OCI-LY1 (cell line): ENCODE measurements at regions not wholly inside any gene's neighbourhood (a gene's known extent, or its start where the extent isn't known, plus 50 kb on each side); places are given as distances from the start of the nearest gene placed in this dataset.

ENCODE experiments used
- EZH2 ChIP-seq: fragments of 200-600 bp; sonication (generic), shearing (Covaris generic); IDR thresholded peaks from 2 replicates; pipeline ENCODE4 v1.8.0; 2017; ENCODE audit warnings: borderline replicate concordance, mixed run types, mild to moderate bottlenecking, antibody characterized with exemption, low read length, moderate library complexity, mixed read lengths
- TF ChIP-seq, protein P1 (sequence below): fragments of 200-600 bp; sonication (generic), shearing (Covaris generic); IDR thresholded peaks from 2 replicates; pipeline ENCODE4 v1.5.1; 2017; ENCODE audit warnings: mild to moderate bottlenecking, antibody characterized with exemption, low read length, moderate library complexity, mixed read lengths

DNA sequence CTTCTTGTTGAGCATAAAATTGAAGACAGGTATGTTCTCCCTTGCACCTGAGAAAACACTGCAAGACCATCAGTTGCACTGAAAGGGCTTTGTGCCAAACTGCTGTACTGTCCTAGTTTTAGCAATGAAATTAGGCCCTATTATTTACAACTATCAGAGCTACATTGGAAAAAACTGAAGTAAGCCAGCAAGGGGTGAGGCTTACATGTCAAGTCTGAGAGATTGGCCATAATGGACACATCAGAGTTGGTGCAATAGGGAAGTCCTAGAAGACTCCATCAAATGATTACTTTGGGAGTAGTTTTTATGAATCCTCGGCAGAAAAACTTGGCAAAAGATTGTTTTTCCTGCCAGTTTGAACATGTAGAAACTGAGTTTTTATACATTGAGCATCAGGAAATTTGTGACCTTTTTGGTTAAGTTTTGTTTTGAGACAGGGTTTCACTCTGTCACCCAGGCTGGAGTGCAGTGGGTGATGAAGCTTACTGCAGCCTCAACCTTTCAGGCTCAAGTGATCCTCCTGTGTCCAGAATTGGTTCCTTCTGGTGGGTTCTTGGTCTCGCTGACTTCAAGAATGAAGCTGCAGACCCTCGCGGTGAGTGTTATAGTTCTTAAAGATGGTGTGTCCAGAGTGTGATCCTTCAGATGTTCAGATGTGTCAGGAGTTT lies 160.1 kb upstream of the BANK1 start:
- TF ChIP-seq, protein P1, sequence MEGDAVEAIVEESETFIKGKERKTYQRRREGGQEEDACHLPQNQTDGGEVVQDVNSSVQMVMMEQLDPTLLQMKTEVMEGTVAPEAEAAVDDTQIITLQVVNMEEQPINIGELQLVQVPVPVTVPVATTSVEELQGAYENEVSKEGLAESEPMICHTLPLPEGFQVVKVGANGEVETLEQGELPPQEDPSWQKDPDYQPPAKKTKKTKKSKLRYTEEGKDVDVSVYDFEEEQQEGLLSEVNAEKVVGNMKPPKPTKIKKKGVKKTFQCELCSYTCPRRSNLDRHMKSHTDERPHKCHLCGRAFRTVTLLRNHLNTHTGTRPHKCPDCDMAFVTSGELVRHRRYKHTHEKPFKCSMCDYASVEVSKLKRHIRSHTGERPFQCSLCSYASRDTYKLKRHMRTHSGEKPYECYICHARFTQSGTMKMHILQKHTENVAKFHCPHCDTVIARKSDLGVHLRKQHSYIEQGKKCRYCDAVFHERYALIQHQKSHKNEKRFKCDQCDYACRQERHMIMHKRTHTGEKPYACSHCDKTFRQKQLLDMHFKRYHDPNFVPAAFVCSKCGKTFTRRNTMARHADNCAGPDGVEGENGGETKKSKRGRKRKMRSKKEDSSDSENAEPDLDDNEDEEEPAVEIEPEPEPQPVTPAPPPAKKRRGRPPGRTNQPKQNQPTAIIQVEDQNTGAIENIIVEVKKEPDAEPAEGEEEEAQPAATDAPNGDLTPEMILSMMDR: no peak
- no peak for TF ChIP-seq EZH2
